NCI-H187 (cell line): ENCODE measurements at regions not wholly inside any gene's neighbourhood (a gene's known extent, or its start where the extent isn't known, plus 50 kb on each side); places are given as distances from the start of the nearest gene placed in this dataset.

Experiments used
- DNase-seq, 2 experiments: peaks; one replicate each; lab custom pipeline; 2025; lab: John Stamatoyannopoulos, UW

GRCh38 chr1:214823311-214824117 lies 220.5 kb downstream of the CENPF start:
- DNase-seq, result no peak

- no peak for DNase-seq
These were observed 221.8 kb downstream of the CENPF start for GRCh38 chr1:214824763-214825162.

GRCh38 chr1:214826619-214827018 lies 223.6 kb downstream of the CENPF start:
- DNase-seq, result no peak

- no peak for DNase-seq
These were observed 224.9 kb downstream of the CENPF start for GRCh38 chr1:214827883-214828282.

GRCh38 chr1:214830941-214831340 lies 227.9 kb downstream of the CENPF start:
- no peak for DNase-seq

- DNase-seq, result no peak
These were observed 229.0 kb downstream of the CENPF start for GRCh38 chr1:214831956-214832355.

- no peak for DNase-seq
These were observed 230.3 kb downstream of the CENPF start for GRCh38 chr1:214833178-214833756.

- no peak for DNase-seq
These were observed 234.4 kb downstream of the CENPF start for GRCh38 chr1:214837376-214837775.

GRCh38 chr1:214838351-214838750 lies 235.4 kb downstream of the CENPF start:
- no peak for DNase-seq

- DNase-seq, result no peak
These were observed 237.4 kb downstream of the CENPF start for GRCh38 chr1:214840356-214840755.

GRCh38 chr1:214842856-214843255 lies 239.7 kb upstream of the KCNK2 start:
- DNase-seq, result no peak

GRCh38 chr1:214843281-214843680 lies 239.3 kb upstream of the KCNK2 start:
- no peak for DNase-seq

- DNase-seq, result no peak
These were observed 238.2 kb upstream of the KCNK2 start for GRCh38 chr1:214844319-214844718.

- no peak for DNase-seq
These were observed 236.3 kb upstream of the KCNK2 start for GRCh38 chr1:214846276-214846675.

GRCh38 chr1:214847071-214847810 lies 235.3 kb upstream of the KCNK2 start:
- no peak for DNase-seq

- DNase-seq, result no peak
These were observed 234.4 kb upstream of the KCNK2 start for GRCh38 chr1:214848101-214848500.

- no peak for DNase-seq
These were observed 232.0 kb upstream of the KCNK2 start for GRCh38 chr1:214850432-214851050.

- no peak for DNase-seq
These were observed 229.2 kb upstream of the KCNK2 start for GRCh38 chr1:214853340-214853739.

- no peak for DNase-seq
These were observed 228.2 kb upstream of the KCNK2 start for GRCh38 chr1:214854126-214854875.

- DNase-seq, result no peak
These were observed 225.7 kb upstream of the KCNK2 start for GRCh38 chr1:214856843-214857242.

- DNase-seq, result no peak
These were observed 224.8 kb upstream of the KCNK2 start for GRCh38 chr1:214857716-214858115.

GRCh38 chr1:214859647-214860046 lies 222.9 kb upstream of the KCNK2 start:
- peak; percentile 26 to 38 for DNase-seq
